Thyroid gland (tissue), 4 donors: ENCODE measurements at regions not wholly inside any gene's neighbourhood (a gene's known extent, or its start where the extent isn't known, plus 50 kb on each side); places are given as distances from the start of the nearest gene placed in this dataset.
"Not testable (repeated sequence)": the region's sequence is repeated elsewhere in the genome, so short reads cannot be mapped to it uniquely, and the experiment has no call there.

ENCODE experiments used
- DNase-seq, 2 donors: peaks; one replicate each; pipeline ENCODE4 v3.0.0-alpha.2; 2019
- H3K27ac ChIP-seq, 3 donors: fragments of 200-600 bp; sonication (generic); 1 replicate in 2 of 3; 2 replicates in 1 of 3; pipeline ENCODE4 v1.5.1; 2016 to 2019; ENCODE audit warnings: mild to moderate bottlenecking in 1 of 3, moderate library complexity in 1 of 3
- H3K27me3 ChIP-seq: fragments of 200-600 bp; sonication (generic); one replicate; pipeline ENCODE4 v1.5.1; 2019
- H3K36me3 ChIP-seq, 2 donors: fragments of 200-600 bp; sonication (generic); one replicate each; pipeline ENCODE4 v1.5.1; 2016 to 2019
- H3K4me1 ChIP-seq, 2 donors: fragments of 200-600 bp; sonication (generic); one replicate each; pipeline ENCODE4 v1.5.1; 2017 to 2019
- H3K4me3 ChIP-seq, 3 donors: fragments of 200-600 bp; sonication (generic); replicated peaks in 1 of 3; 1 replicate in 2 of 3; 2 replicates in 1 of 3; pipeline ENCODE4 v1.5.1; 2016; ENCODE audit warnings: mild to moderate bottlenecking in 1 of 3
- H3K9me3 ChIP-seq: fragments of 200-600 bp; sonication (generic); one replicate; pipeline ENCODE4 v1.5.1; 2017
- POLR2A ChIP-seq, 2 donors: fragments of 450-650 bp; IDR thresholded peaks; one replicate each; pipeline ENCODE4 v1.6.1; 2017; ENCODE audit warnings: antibody characterized with exemption in 2 of 2, mild to moderate bottlenecking in 2 of 2, moderate library complexity in 1 of 2
- WGBS, 2 donors: methylation state at CpG; one replicate each; pipeline ENCODE4 v1.1.5; 2017; 5-methylcytosine and 5-hydroxymethylcytosine counted together
- intact Hi-C: fragments of 100-400 bp; cut with DNase I; formaldehyde crosslinking; loops from one replicate; pipeline ENCODE4 v1.15.1; 2023
- TF ChIP-seq, protein P1 (sequence below), 6 experiments: fragments of 200-600 bp in 3 of 6; fragments of 450-650 bp in 3 of 6; sonication (generic) in 3 of 6; IDR thresholded peaks; one replicate each; pipeline ENCODE4 v1.5.1; 2016 to 2019; ENCODE audit warnings: antibody characterized with exemption in 6 of 6, mild to moderate bottlenecking in 2 of 6, inconsistent platforms in 1 of 6, moderate library complexity in 1 of 6

GRCh38 chr12:87001102-87001501, 744.9 kb upstream of the MGAT4C start:
- Histone ChIP-seq H3K4me3 (no peak overlapping the region), H3K36me3 (no peaks in the 10 kb centered on the region), H3K27me3 (no peaks in the 10 kb centered on the region), H3K27ac (no peak overlapping the region), H3K9me3 (no peaks in the 10 kb centered on the region), H3K4me1 (no peaks in the 10 kb centered on the region)
- WGBS, 2 donors: 67 to 71% methylated on average over 1 of the region's 1 CpG
- TF ChIP-seq, protein P1, sequence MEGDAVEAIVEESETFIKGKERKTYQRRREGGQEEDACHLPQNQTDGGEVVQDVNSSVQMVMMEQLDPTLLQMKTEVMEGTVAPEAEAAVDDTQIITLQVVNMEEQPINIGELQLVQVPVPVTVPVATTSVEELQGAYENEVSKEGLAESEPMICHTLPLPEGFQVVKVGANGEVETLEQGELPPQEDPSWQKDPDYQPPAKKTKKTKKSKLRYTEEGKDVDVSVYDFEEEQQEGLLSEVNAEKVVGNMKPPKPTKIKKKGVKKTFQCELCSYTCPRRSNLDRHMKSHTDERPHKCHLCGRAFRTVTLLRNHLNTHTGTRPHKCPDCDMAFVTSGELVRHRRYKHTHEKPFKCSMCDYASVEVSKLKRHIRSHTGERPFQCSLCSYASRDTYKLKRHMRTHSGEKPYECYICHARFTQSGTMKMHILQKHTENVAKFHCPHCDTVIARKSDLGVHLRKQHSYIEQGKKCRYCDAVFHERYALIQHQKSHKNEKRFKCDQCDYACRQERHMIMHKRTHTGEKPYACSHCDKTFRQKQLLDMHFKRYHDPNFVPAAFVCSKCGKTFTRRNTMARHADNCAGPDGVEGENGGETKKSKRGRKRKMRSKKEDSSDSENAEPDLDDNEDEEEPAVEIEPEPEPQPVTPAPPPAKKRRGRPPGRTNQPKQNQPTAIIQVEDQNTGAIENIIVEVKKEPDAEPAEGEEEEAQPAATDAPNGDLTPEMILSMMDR (IDR thresholded peaks at IDR 0.05): no peak
- no peak for DNase-seq
- intact Hi-C loops: no loop called here

DNA sequence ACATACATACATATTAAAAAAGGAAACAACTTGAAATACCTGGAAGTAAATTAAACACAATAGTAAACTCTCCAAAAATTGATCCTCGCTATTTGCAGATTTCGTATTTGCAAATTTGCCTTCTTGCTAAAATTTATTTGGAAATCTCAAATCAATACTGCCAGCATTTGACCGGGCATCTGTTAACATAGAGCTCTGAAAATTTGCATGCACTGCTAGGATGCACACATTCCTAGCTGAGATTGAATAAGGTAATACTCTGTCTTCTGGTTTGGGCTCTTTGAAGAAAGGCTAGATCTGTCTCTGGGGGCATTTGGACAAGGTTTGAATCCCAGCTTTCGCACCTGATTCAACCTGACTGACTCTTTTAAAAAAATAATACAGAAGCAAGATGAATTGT, 729.1 kb upstream of the MGAT4C start:
- intact Hi-C loops: no loop called here
- 95% methylated on average over 4 of the region's 4 CpGs for WGBS, 2 donors

GRCh38 chr12:86970595-86970994, 714.4 kb upstream of the MGAT4C start:
- H3K9me3 ChIP-seq, DNase-seq, intact Hi-C loops, H3K4me1 ChIP-seq, H3K36me3 ChIP-seq, H3K4me3 ChIP-seq, H3K27me3 ChIP-seq, H3K27ac ChIP-seq: not testable (repeated sequence)
- 84 to 99% methylated on average over 7 of the region's 7 CpGs for WGBS, 2 donors

More for the DNA sequence above, 729.1 kb upstream of the MGAT4C start:
- Histone ChIP-seq H3K27me3 (no peaks in the 10 kb centered on the region), H3K4me3 (no peak overlapping the region), H3K4me1 (no peaks in the 10 kb centered on the region), H3K9me3 (no peaks in the 10 kb centered on the region), H3K36me3 (no peaks in the 10 kb centered on the region), H3K27ac (no peak overlapping the region)
- DNase-seq: no peak
- TF ChIP-seq, protein P1 (IDR thresholded peaks at IDR 0.05): no peak
- no peak for TF ChIP-seq POLR2A (IDR thresholded peaks at IDR 0.05)

- Histone ChIP-seq H3K9me3 (no peaks in the 10 kb centered on the region), H3K4me1 (no peaks in the 10 kb centered on the region), H3K4me3 (no peak overlapping the region), H3K27ac (no peak overlapping the region), H3K36me3 (no peaks in the 10 kb centered on the region), H3K27me3 (no peaks in the 10 kb centered on the region)
- no peak for DNase-seq
- WGBS, 2 donors: 81 to 88% methylated on average over 5 of the region's 5 CpGs
- intact Hi-C loops: no loop called here
- no peak for TF ChIP-seq POLR2A (IDR thresholded peaks at IDR 0.05)
- TF ChIP-seq, protein P1 (IDR thresholded peaks at IDR 0.05): no peak
Measured at GRCh38 chr12:86959766-86960458, 703.7 kb upstream of the MGAT4C start.

DNA sequence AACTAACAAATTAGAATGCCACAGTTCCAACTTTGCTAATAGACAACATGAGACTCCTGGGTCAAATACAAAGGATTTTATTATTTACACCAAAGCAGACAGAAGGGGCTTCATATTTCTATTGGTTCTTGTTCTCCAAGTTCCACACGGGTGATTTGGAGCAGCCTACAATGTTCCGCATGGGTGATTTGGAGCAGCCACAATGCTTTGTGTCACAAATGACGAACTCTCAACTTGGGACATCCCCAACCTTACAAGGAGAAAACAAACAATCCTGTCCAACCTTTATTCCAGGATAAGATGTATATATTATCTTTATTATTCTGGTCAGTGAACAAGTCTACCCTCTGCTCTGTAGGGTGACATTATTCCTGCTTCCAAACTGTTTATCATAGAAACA, 694.3 kb upstream of the MGAT4C start:
- TF ChIP-seq POLR2A (IDR thresholded peaks at IDR 0.05): no peak
- TF ChIP-seq, protein P1 (IDR thresholded peaks at IDR 0.05): no peak
- DNase-seq: peak in 1 of 2 donors; percentile 35
- Histone ChIP-seq H3K36me3 (no peaks in the 10 kb centered on the region), H3K4me1 (no peaks in the 10 kb centered on the region), H3K4me3 (no peak overlapping the region), H3K27me3 (no peaks in the 10 kb centered on the region), H3K9me3 (no peaks in the 10 kb centered on the region), H3K27ac (no peak overlapping the region)
- WGBS, 2 donors: 45% methylated on average over 3 of the region's 3 CpGs
- intact Hi-C loops: no loop called here
